NCI-H187 (cell line): ENCODE measurements at regions not wholly inside any gene's neighbourhood (a gene's known extent, or its start where the extent isn't known, plus 50 kb on each side); places are given as distances from the start of the nearest gene placed in this dataset.
"Not testable (repeated sequence)": the region's sequence is repeated elsewhere in the genome, so short reads cannot be mapped to it uniquely, and the experiment has no call there.

Experiments
- DNase-seq, 2 experiments: peaks; one replicate each; lab custom pipeline; 2025; lab: John Stamatoyannopoulos, UW

DNA sequence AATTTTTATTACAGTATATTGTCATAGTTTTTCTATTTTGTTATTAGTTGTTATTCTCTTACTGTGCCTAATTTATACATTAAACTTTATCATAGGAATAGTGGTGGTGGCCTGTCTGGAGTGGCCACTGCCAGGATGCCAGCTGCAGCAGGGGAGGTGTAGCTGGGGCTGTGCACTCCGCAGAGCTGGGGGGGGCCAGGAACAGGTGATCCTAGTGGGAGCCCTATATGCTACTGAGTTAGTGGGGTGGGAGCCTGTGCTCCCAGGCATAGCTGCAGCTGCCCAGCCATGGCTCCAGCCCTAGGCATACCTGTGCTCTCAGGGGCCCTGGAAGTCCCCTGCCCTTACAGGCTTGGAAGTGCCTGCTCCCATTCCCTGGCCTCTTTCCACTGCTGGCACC lies 638.1 kb upstream of the KCNMB2 start:
- DNase-seq: no peak

DNA sequence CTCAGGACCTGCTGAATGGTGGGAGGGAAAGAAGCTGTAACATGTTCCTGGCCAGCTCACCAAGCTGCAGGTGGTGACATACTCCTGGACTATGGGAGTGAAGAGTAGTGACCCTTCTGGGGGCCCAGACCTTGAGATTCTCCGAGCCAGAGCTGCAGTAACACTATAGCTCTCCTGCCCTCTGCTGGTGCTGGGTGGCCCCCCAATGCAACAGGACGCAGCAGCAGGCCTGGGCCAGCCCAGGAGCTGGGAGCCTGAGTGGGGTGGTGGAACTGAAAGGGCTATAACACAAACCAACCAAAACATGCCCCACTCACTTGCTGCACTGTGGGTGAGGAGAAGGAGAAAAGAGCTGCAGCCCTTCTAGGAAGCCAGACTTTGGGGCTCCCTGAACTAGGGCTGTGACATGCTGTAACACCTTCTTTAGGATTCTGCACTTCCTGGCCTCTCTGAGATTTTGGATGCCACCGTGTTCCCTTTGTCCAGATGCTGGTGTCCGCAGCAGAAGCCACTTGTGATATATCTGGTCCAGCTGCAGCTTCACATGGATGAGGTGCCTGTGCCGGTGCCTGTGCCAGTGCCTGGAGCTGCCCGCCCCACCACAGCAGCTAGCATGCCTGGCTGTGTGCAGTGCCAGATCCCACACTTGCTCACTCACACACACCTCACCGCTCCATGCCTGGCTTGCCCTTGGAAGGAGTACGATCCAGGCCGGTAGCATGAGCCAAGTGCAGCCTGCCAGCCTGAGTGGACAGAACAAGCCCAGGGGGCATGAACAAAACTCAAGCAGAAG lies 636.8 kb upstream of the KCNMB2 start:
- DNase-seq: no peak

DNA sequence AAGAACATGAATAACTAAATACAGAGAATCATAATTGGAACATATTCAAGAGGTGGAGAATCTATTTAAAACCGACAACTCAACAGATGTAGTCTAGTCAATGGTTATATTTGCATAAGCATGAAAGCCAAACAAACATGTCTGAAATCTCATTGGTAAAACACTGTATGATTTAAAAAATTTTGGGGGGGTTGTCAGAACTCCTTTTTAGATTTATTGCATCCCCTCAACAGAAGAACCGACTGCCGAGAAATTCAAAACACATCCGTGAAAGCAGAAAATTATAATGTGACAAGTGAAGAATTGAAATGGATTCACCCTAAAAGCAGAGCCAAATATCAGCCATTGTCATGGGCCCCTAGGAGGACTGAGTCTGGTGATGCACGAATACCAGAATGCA lies 633.4 kb upstream of the KCNMB2 start:
- no peak for DNase-seq

DNA sequence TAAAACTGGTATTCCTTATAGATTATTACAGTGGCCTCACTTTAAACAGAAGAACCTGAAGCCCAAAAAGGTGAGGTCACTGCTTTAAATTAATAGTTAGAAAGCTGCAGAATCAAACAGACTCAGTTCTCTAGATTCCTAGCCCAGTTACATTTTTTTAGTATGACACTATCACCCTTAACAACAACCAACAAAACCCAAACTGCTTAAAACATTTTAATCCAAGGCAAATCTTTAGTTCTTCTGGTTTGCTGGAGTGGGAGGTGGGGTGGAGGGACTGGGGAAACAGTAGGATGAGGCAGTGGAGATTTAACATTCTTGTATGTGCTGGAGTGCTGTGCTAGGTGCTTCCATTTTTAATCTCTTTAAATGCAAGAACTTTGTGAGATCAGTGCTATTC lies 631.6 kb upstream of the KCNMB2 start:
- no peak for DNase-seq

DNA sequence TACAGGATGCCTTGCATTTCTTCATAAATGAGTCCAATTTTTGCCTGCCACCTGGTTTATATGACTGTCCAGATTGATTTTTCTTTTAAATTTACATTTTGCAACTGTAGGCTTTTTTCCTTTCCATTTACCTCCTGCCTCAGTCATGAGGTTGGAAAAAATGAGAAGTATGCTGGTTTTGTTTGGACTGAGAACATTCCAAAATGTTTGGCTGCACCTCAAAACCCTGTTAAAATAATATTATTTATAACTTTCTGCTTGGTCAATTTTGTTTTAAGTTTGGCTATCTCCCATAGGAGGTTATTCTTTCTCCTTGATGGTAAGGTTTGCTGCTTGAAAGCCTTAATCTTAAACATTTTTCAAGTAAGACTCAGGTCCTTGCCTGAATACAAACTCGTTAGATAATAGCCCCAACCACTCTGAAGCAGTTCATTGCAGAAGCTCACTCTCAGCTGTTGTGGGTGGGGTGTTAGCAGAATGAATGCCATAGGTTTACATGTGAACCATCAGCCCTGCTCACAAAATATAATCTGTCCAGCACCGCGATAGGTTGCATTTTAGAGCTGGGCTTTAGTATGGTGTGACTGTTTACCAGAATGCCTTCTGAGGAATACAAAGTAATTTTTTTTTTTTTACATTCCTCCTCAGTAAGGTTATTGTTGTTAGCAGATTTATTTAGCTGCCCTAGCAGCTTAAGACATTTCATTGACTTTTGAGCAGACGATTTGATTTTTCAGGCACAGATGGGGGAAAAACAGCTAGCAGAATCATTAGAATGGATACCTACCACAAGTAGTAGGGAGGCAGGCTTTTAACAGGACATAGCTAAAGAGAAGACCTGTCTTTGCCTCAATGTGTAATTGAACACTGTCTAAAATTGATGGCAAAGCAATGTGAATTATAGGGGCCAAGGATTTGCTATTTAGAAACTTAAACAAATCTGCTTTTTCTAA lies 630.8 kb upstream of the KCNMB2 start:
- no peak for DNase-seq

DNA sequence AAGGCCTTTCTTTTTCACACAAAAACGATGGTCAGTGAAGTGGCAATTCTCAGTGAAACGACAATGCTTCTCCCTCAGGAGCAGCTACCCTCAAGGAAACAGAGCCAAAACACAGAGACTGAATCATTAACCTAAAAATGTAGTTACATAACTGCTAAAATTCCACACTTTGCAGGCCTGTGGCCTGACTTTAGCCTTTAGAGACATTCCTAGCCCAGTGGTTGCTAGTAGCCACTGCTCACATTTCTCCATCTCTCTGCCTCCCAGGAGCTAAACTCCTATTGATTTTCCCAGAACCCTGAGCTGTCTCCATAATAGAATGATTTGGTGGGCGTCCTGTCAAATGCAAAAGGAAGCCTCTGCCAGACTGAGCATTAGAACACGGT lies 630.1 kb upstream of the KCNMB2 start:
- no peak for DNase-seq

DNA sequence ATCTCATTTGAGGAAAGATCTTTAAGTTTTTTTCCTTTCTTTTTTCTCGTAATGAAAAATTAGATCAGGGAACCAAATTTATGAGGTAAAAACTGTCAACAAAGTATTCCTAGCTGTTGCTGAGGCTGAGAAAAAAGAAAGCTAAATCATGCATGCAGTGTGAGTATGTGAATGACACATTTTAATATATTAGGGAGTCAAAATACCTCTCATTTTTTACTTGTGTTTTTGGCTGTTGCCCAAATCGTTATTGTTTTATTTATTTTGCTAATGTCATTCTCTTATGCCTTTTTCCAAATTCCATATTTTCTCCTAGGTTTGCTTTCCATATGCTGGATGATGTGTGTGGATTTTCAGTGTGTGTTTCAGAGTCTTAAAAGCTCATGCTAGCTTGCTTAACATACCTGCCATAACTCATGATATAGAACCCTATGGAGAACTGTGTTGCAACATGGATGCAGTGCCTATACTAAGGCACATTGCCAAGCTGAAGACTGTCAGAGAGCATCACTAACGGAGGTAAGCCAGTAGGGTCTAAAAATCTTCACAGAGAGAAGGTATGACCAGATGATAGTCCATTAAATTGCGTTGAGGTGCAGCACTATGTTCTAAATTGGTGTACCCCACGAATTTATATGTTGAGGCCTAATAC lies 629.5 kb upstream of the KCNMB2 start:
- DNase-seq: no peak

DNA sequence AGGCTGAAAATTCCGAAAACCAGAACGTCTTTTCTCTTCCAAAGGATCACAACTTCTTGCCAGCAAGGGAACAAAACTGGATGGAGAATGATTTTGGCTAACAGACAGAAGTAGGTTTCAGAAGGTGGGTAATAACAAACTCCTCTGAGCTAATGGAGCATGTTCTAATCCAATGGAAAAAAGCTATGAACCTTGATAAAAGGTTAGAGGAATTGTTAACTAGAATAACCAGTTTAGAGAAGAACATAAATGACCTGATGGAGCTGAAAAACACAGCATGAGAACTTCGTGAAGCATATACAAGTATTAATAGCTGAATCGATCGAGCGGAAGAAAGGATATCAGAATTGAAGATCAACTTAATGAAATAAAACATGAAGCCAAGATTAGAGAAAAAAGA lies 626.7 kb upstream of the KCNMB2 start:
- not testable (repeated sequence) for DNase-seq

DNA sequence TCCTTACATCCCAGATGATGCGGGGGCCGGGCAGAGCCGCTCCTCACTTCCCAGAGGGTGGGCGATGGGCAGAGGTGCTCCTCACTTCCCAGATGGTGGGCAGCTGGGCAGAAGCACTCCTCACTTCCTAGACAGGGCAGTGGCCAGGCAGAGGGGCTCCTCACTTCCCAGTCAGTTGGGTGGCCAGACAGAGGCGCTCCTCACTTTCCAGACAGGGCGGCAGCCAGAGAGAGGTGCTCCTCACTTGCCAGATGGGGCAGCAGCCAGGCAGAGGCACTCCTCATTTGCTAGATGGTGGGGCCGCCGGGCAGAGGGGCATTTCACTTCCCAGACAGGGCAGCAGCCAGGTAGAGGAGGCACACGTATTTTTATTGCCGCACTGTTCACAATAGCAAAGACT lies 622.0 kb upstream of the KCNMB2 start:
- no peak for DNase-seq

DNA sequence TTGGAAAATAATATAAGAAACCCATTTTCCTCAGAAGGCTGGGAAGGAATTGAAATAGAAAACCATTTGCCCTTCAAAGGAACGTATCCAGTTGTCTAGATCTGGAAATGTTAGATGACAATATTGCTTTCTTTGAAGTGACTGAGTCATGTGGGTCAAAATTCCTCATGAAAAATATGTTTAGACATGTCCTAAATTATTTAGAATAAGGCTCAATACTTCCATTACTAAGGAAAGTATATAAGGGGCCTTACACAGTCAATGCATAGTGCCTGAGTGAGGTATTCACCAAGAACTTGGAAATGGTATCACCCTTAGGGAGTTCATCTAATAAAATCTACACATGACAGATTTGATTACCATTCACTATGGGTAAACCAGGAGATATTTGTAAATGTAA lies 619.8 kb upstream of the KCNMB2 start:
- DNase-seq: no peak

DNA sequence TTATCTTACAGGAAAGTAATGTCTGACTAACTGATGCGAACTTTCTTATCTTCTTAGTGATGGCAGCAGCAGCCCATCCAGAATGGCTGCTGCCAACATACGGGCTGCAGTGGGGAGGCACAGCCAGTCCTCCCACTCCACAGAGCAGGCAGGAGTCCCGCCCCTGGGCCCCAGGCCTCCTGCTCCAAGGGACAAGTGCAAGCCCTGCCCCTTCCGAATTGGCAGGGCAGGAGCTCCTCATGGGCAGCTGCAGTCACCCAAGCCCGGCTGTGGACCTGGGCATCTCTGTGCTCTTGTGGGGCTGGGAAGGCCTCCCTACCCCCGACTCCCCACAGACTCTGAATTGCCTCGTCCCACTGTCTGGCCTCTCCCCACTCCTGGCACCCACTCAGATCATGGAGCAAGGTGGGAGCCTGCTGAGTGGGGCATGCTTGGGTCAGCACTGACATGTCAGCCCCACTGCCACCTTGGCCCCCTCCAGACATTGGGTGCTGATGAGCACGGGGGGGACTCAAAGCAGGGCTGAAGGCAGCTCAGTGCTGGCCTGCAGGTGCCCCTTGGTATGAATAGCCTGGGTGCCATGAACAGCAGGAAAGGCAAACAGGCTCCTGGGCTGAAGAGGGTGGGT lies 618.9 kb upstream of the KCNMB2 start:
- DNase-seq: no peak

DNA sequence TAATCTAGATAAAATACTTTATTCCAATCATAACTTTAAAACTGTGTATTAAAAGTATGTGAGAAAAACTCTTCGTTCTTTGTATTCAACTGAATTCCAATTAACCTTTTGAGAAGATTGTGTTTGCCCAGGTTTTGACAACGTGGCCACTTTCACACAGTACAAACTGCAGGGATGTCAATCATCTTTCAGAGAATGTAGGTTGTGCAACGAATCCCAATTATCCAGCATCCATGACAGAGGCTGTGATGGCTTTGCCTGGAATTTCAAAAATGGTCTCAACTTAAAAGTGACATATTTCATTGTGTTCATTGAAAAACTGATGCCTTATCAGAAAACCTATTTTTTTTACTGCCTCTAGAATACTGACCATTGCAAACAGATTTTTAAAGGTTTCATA lies 615.1 kb upstream of the KCNMB2 start:
- no peak for DNase-seq

DNA sequence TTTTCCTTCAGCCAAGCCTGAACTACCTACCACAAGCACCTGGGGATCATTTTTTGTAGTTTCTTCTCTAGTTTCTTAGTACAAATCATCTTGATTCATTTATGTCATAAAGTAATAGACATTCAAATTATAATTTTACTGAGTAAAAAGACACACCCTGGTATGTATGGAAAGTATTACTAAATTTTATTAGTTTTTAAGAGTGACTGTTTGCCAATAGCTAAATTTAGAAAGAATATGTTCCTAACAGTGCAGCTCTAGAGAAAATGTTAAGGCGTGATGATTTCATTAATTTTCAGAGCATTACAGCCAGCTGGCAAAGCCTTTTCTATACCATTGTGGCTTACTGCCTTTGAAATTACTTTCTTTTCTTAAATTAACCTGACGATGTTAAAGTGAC lies 612.0 kb upstream of the KCNMB2 start:
- no peak for DNase-seq

DNA sequence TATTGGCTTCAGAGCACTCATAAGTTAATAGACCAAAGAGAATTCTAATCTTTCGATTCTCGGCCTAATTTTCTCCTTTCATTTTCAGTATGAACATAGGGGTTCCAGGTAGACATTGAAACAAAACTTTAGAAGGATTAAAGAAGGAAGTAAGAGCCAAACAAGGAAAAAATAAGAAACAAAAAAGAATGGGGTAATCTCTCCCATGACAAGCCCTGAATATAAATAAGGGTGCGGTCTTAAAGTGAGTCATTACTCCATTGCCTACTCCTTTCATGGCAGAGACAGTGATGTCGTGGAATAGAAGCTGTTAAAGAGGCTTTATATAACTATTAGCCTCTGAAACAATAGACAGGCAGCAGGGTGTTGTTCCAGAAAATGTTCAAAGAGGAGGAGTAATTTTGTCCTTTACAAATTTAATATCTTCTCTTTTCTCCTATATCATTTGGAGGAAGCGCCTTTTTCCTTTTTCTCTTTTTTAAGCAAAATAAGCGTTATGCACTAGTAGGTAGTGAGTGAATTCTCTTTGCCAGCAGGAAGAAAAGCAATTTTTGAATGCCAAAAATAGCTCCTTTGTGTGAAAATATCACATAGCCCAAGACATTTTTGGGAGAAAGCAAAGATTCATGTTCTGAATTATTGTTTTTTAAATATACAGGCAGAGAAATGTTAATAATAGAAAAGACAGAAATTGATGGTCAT lies 607.9 kb upstream of the KCNMB2 start:
- no peak for DNase-seq

DNA sequence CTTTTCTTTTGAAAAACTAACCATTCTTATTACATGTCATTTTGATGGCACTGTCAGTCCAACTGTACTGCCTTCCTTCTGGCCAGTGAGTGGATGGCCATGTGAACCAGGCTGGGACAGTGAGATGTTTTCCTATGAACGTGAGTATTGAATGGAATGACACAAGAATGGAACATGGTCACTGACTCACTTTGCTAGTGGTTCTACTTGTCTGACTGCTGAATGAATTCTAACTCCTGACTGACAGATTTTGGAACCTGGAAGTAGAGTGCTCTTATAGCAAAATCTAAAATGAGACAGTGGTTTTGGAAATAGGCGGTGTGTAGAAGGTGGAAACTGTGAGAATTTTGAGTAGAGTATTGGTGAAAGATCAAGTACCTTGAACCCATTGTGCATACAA lies 606.9 kb upstream of the KCNMB2 start:
- no peak for DNase-seq

DNA sequence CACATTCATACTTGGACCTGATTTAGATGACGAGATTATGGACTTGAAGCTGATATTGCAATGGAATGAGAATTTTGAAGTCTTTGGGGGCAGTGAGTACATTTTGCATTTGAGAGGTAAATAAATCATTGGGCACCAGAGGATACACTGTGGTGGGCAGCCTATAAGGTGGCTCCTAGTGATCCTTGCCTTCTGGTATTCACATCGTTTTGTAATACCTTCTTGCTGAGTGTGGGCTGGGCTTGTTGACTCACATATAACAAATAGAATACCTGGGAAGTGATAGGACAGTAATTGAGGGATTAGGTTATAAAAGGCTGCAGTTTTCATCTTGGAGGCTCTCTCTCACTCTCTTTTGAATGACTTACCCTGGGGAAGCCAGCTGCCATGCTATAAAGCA lies 605.5 kb upstream of the KCNMB2 start:
- DNase-seq: no peak

DNA sequence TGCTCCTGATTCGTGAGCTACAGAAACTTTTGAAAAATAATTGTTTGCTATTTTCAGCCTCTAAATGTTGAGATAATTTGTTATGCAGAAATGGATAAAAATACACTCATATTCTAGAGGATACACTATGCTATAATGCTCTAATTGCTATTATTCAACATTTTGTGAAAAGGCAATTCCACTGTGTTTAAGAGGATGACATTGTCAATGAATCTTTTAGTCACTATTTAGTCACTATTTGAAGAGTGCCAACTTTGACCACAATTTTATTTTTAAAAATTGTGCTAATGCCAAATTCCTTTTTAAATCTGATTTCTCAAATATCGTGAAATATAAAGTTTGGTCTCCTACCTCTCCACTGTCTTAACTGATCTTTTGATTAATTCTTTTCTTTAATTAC lies 604.9 kb upstream of the KCNMB2 start:
- no peak for DNase-seq

DNA sequence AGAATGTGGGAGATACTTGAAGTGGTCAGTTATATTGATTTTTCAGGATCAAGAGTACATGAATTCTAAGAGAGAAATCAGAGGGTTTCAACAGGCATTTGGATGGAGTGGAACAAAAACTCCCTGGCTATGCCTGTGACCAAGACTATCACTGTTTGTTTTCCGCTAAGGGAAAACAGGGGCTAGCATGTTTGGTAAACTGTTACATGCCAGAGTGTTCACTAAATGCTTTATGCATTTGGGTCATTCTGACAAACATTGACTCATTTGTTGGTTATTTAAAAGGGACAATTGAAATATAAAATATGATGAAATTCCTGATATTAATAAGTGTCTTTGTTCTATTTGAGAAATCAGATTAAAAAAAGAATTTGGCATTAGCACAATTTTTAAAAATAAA lies 603.9 kb upstream of the KCNMB2 start:
- no peak for DNase-seq

DNA sequence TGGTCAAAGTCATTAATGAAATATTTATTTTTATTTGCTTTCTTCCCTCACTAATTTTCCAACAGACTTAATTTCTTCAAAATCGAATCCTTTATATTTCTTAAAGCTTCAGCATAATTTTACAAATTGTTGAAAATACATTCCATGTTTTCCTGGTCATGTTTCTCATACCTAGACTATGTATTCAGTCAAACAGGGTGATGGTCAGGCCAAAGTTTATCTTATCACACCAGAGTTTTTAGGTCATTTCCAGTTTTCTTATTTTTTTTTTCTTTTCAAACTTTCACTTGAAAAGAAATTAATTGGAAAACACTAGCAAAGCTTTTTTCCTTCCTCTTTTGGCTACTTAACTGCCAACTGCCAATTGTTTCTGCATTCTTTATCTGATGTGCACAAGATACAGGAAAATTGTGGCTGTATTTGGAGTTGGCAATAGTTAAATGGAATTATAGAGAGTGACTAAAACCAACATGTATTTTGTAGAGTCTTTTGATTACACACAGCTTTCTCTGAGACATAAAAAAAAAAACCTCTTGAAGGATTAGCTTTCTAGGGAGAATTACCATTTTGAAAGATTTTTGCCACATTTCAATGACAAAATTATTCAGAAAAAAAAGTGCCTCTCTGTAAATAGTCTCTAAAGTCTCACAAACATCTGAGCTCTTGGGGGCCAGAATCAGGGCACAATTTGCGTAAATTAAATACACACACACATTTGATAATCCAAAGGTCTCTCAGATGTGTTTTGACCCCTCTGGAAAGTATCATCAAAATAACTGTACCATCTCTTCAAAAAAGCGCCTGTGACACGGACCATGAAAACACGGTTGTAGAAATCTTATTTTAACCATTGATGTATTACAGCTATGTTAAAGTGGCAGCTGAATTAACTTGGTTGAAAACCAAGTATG lies 603.2 kb upstream of the KCNMB2 start:
- no peak for DNase-seq

DNA sequence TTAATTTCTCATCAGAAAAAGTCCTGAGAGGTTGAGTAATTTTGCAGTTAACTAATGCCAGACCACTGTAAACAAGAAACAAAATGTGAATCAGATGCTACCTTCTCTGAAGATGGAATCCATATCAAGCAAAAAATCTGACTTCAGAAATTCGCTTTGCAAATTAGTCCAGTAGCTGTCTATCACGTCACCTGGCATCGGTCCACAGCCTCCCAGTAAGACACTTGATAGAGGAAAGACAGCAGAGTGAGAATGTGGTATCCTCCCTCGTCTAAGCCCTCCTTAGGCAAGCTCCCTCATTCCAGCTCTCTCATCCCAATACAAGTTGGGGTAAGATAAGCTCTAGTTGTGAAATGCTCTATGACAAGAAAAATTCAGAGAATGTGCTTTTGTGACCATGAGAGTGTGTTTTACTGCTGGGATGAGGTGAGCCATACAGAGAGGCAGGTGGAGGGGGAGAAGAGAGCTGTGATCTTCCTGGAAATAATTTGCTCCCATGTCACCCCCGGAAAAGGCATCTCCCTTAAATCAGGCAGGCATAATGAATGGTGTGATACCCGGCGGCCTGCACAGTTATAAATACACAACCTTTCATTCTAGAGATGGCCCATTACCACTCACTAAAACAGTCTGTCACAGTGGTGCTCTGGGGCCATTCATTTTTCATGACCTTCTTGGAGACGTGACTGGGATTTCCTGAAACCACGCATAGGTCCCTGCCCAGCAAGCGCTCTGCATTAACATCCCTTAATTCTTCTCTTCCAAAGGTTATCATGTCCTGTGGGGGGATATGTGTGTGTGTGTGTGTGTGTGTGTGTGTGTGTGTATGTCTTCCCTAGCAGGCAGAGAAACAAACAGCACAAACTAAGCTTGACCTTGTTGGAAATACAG lies 602.0 kb upstream of the KCNMB2 start:
- DNase-seq: no peak
